Ishikawa (cell line): ENCODE measurements at regions not wholly inside any gene's neighbourhood (a gene's known extent, or its start where the extent isn't known, plus 50 kb on each side); places are given as distances from the start of the nearest gene placed in this dataset.

Source experiments
- TEAD4 ChIP-seq: IDR thresholded peaks from 2 replicates; pipeline ENCODE4 v1.6.1; 2012
- YY1 ChIP-seq: IDR thresholded peaks from 2 replicates; pipeline ENCODE4 v1.6.1; 2012; ENCODE audit warnings: low read depth

- TF ChIP-seq YY1: no peak
- TF ChIP-seq TEAD4: no peak
Observed at GRCh38 chr13:33471204-33471603, 185.6 kb upstream of the STARD13 start.
